ENCODE measurements at regions not wholly inside any gene's neighbourhood (a gene's known extent, or its start where the extent isn't known, plus 50 kb on each side); places are given as distances from the start of the nearest gene placed in this dataset.

DNA sequence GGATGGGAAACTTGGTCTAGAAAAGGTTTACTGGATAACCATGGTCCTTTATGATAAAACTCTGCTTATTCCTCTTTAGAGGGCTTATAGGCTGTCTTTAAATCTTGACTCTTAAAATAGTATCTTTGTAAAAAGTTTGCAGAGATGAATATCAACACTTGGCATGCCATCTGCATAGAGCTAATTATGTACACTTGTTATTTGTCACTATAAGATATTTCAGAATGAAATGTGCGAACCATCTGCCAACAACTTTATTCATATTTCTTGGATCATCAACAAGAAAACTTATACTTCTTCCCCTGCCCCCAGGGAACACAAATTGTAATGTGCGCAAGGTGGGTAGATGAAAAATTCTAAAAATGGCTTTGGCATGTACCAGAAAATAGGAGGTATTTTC is 653.0 kb upstream of the CHAC2 start:
- TF ChIP-seq, protein P1, sequence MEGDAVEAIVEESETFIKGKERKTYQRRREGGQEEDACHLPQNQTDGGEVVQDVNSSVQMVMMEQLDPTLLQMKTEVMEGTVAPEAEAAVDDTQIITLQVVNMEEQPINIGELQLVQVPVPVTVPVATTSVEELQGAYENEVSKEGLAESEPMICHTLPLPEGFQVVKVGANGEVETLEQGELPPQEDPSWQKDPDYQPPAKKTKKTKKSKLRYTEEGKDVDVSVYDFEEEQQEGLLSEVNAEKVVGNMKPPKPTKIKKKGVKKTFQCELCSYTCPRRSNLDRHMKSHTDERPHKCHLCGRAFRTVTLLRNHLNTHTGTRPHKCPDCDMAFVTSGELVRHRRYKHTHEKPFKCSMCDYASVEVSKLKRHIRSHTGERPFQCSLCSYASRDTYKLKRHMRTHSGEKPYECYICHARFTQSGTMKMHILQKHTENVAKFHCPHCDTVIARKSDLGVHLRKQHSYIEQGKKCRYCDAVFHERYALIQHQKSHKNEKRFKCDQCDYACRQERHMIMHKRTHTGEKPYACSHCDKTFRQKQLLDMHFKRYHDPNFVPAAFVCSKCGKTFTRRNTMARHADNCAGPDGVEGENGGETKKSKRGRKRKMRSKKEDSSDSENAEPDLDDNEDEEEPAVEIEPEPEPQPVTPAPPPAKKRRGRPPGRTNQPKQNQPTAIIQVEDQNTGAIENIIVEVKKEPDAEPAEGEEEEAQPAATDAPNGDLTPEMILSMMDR (IDR thresholded peaks at IDR 0.05): no peak
- no peak for TF ChIP-seq POLR2A (IDR thresholded peaks at IDR 0.05)
